ENCODE measurements at regions not wholly inside any gene's neighbourhood (a gene's known extent, or its start where the extent isn't known, plus 50 kb on each side); places are given as distances from the start of the nearest gene placed in this dataset.

DNA sequence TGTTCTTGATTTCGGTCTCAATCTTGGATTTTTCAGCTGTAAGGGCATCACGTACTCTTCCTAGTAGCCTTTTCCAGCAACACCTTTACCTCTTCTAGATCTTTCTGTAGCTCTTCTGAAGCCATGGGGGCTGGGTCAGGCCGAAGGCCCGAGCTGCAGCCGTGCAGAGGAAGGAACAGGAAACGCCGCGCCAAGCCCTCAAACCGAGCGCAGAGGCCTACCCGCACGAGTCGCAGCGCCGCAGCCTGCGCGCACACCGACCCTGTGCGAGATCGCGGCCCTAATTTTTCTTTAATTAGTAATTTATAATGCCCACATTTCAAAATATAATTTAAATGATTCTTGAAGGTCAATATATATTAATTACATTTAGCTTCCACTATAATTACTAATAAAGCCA is 483.8 kb downstream of the NUP35 start:
- 83% methylated on average over 21 of the region's 21 CpGs for WGBS (ENCODE audit: low lambda C conversion rate)
- H3K4me2 ChIP-seq, result no peak overlapping the region
- no peaks in the 10 kb centered on the region for H3K9me3 ChIP-seq
- H4K20me1 ChIP-seq (ENCODE audit: insufficient read depth), result no peaks in the 10 kb centered on the region
- no peak overlapping the region for H3K9ac ChIP-seq
- no peak for DNase-seq
- POLR2A ChIA-PET, result no interaction called here
- no peaks in the 10 kb centered on the region for H3K36me3 ChIP-seq (replicated peaks in 1 of 2; ENCODE audit: control insufficient read depth in 1 of 2, insufficient read depth in 2 of 2, low read length in 1 of 2)
- H2AFZ ChIP-seq (ENCODE audit: low read depth), result no peak overlapping the region
- no peak for TF ChIP-seq TEAD4 (IDR thresholded peaks at IDR 0.05; ENCODE audit: borderline replicate concordance, insufficient read depth)
- no peak for TF ChIP-seq RAD21 (IDR thresholded peaks at IDR 0.05; ENCODE audit: low read length)
- no peak for TF ChIP-seq EP300 (IDR thresholded peaks at IDR 0.05; ENCODE audit: borderline replicate concordance in 1 of 2, low read depth in 1 of 2, low read length in 1 of 2)
- TF ChIP-seq GABPA (IDR thresholded peaks at IDR 0.05; ENCODE audit: low read depth), result no peak
- no peak for TF ChIP-seq NFIC (IDR thresholded peaks at IDR 0.05; ENCODE audit: borderline replicate concordance)
- TF ChIP-seq FOSL2 (IDR thresholded peaks at IDR 0.05; ENCODE audit: borderline replicate concordance, low read depth), result no peak
- TF ChIP-seq FOXM1 (IDR thresholded peaks at IDR 0.05; ENCODE audit: low read depth), result no peak
- TF ChIP-seq JUND (IDR thresholded peaks at IDR 0.05), result no peak
- no peak for TF ChIP-seq GATA2 (CRISPR knock-in tag; IDR thresholded peaks at IDR 0.05)
- no peak for TF ChIP-seq ELF1 (IDR thresholded peaks at IDR 0.05)
- no peak for TF ChIP-seq USF2 (IDR thresholded peaks at IDR 0.05; ENCODE audit: borderline replicate concordance, low read depth, low read length)
- TF ChIP-seq EZH2phosphoT487 (IDR thresholded peaks at IDR 0.05; ENCODE audit: borderline replicate concordance, low read depth), result no peak
- no peak for TF ChIP-seq NRF1 (IDR thresholded peaks at IDR 0.05; ENCODE audit: low read depth, low read length)
- TF ChIP-seq REST (IDR thresholded peaks at IDR 0.05; ENCODE audit: low read depth, low read length), result no peak
- H3K4me3 ChIP-seq (ENCODE audit: low read depth in 2 of 2, low read length in 1 of 2), result no peak overlapping the region
- CTCF ChIA-PET, result no interaction called here
- no peaks in the 10 kb centered on the region for H3K27me3 ChIP-seq (ENCODE audit: insufficient read depth)
- H3K9me2 ChIP-seq, result no peaks in the 10 kb centered on the region
- no peaks in the 10 kb centered on the region for H3K79me2 ChIP-seq (ENCODE audit: insufficient read depth)
- no peaks in the 10 kb centered on the region for H3K4me1 ChIP-seq (ENCODE audit: control insufficient read depth in 1 of 2, insufficient read depth in 2 of 2, low read depth in 1 of 2, low read length in 1 of 2)
- H3F3A ChIP-seq (replicated peaks; ENCODE audit: insufficient read depth), result no peaks in the 10 kb centered on the region
- H3K27ac ChIP-seq (ENCODE audit: low read depth in 2 of 2, low read length in 1 of 2), result no peak overlapping the region

- no peaks in the 10 kb centered on the region for H3K4me1 ChIP-seq (ENCODE audit: control insufficient read depth in 1 of 2, insufficient read depth in 2 of 2, low read depth in 1 of 2, low read length in 1 of 2)
- H3K27me3 ChIP-seq (ENCODE audit: insufficient read depth), result no peaks in the 10 kb centered on the region
- no peak overlapping the region for H3K4me3 ChIP-seq (ENCODE audit: low read depth in 2 of 2, low read length in 1 of 2)
- H4K20me1 ChIP-seq (ENCODE audit: insufficient read depth), result no peaks in the 10 kb centered on the region
- CTCF ChIA-PET, result interaction anchor here (0.7 kb wide), 1 partner anchor 14 kb away, joined by 3 read pairs; no protein-coding TSS in a partner anchor
- no peaks in the 10 kb centered on the region for H3K9me2 ChIP-seq
- WGBS (ENCODE audit: low lambda C conversion rate), result 50% methylated on average over 1 of the region's 1 CpG
- no peaks in the 10 kb centered on the region for H3K9me3 ChIP-seq
- H3K36me3 ChIP-seq (replicated peaks in 1 of 2; ENCODE audit: control insufficient read depth in 1 of 2, insufficient read depth in 2 of 2, low read length in 1 of 2), result no peaks in the 10 kb centered on the region
- no peaks in the 10 kb centered on the region for H3K79me2 ChIP-seq (ENCODE audit: insufficient read depth)
- H2AFZ ChIP-seq (ENCODE audit: low read depth), result no peak overlapping the region
- no peak overlapping the region for H3K27ac ChIP-seq (ENCODE audit: low read depth in 2 of 2, low read length in 1 of 2)
- POLR2A ChIA-PET, result no interaction called here
- DNase-seq, result no peak
- no peaks in the 10 kb centered on the region for H3F3A ChIP-seq (replicated peaks; ENCODE audit: insufficient read depth)
- H3K9ac ChIP-seq, result no peak overlapping the region
- H3K4me2 ChIP-seq, result no peak overlapping the region
- TF ChIP-seq, protein P1, sequence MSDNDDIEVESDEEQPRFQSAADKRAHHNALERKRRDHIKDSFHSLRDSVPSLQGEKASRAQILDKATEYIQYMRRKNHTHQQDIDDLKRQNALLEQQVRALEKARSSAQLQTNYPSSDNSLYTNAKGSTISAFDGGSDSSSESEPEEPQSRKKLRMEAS (IDR thresholded peaks at IDR 0.05; ENCODE audit: low read depth), result no peak
- TF ChIP-seq ELF1 (IDR thresholded peaks at IDR 0.05) (no peak), SMC3 (IDR thresholded peaks at IDR 0.05; ENCODE audit: low read depth, low read length) (no peak), GATA2 (CRISPR knock-in tag; IDR thresholded peaks at IDR 0.05) (no peak), REST (IDR thresholded peaks at IDR 0.05; ENCODE audit: low read depth, low read length) (no peak), FOSL2 (IDR thresholded peaks at IDR 0.05; ENCODE audit: borderline replicate concordance, low read depth) (no peak), RAD21 (IDR thresholded peaks at IDR 0.05; ENCODE audit: low read length) (no peak), EZH2phosphoT487 (IDR thresholded peaks at IDR 0.05; ENCODE audit: borderline replicate concordance, low read depth) (no peak), EP300 (IDR thresholded peaks at IDR 0.05; ENCODE audit: borderline replicate concordance in 1 of 2, low read depth in 1 of 2, low read length in 1 of 2) (no peak)
- TF ChIP-seq, protein P2, sequence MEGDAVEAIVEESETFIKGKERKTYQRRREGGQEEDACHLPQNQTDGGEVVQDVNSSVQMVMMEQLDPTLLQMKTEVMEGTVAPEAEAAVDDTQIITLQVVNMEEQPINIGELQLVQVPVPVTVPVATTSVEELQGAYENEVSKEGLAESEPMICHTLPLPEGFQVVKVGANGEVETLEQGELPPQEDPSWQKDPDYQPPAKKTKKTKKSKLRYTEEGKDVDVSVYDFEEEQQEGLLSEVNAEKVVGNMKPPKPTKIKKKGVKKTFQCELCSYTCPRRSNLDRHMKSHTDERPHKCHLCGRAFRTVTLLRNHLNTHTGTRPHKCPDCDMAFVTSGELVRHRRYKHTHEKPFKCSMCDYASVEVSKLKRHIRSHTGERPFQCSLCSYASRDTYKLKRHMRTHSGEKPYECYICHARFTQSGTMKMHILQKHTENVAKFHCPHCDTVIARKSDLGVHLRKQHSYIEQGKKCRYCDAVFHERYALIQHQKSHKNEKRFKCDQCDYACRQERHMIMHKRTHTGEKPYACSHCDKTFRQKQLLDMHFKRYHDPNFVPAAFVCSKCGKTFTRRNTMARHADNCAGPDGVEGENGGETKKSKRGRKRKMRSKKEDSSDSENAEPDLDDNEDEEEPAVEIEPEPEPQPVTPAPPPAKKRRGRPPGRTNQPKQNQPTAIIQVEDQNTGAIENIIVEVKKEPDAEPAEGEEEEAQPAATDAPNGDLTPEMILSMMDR (IDR thresholded peaks at IDR 0.05), result no peak
Observed at GRCh38 chr2:183608747-183609146, 484.5 kb downstream of the NUP35 start.

All from SK-N-SH (cell line).